Fibroblast of the aortic adventitia (primary cell): ENCODE measurements at regions not wholly inside any gene's neighbourhood (a gene's known extent, or its start where the extent isn't known, plus 50 kb on each side); places are given as distances from the start of the nearest gene placed in this dataset.

Source experiments
- DNase-seq: peaks from one replicate; pipeline ENCODE4 v3.0.0-alpha.2; 2010; ENCODE audit warnings: low read depth
- H3K4me3 ChIP-seq: 2 replicates; pipeline ENCODE4 v1.5.1; 2011; ENCODE audit warnings: low read depth, mild to moderate bottlenecking, control low read depth, low read length, moderate library complexity
- CTCF ChIP-seq: IDR thresholded peaks from 2 replicates; pipeline ENCODE4 v1.5.1; 2011; ENCODE audit warnings: mild to moderate bottlenecking, low read length, control low read depth, inconsistent platforms; ENCODE audit not compliant: insufficient read depth

DNA sequence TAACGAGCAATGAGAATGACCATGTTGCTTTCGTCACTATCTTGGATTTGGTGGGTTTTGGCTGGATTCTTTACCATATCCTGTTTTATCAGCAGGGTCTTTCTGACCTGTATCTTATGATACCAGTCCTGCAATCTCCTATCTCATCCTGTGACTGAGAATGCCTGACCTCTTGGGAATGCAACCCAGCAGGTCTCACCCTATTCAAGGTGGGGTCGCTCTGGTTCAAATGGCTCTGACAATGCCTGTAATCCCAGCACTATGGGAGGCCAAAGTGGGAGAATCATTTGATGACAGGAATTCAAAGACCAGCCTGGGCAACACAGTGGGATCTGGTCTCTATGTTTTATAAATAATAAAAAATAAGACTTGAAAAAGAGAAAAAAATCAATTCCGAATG, 173.5 kb downstream of the ACTR3 start:
- no peak for TF ChIP-seq CTCF
- DNase-seq = no peak
- H3K4me3 ChIP-seq = no peak overlapping the region

- DNase-seq = no peak
- H3K4me3 ChIP-seq = no peak overlapping the region
- TF ChIP-seq CTCF = no peak
Measured at GRCh38 chr2:114065731-114066130, 175.8 kb downstream of the ACTR3 start.

GRCh38 chr2:114066186-114066747, 176.4 kb downstream of the ACTR3 start:
- DNase-seq = no peak
- no peak for TF ChIP-seq CTCF
- H3K4me3 ChIP-seq = no peak overlapping the region

- TF ChIP-seq CTCF = no peak
- no peak for DNase-seq
- no peak overlapping the region for H3K4me3 ChIP-seq
Measured at GRCh38 chr2:114068438-114068837, 178.5 kb downstream of the ACTR3 start.

GRCh38 chr2:114076961-114077360, 187.1 kb downstream of the ACTR3 start:
- H3K4me3 ChIP-seq = no peak overlapping the region
- no peak for TF ChIP-seq CTCF
- DNase-seq = no peak

- TF ChIP-seq CTCF = no peak
- H3K4me3 ChIP-seq = no peak overlapping the region
- DNase-seq = no peak
Measured at GRCh38 chr2:114079366-114080004, 189.6 kb downstream of the ACTR3 start.
